Mesenchymal stem cell (in vitro differentiated cells and primary cell): ENCODE measurements at regions not wholly inside any gene's neighbourhood (a gene's known extent, or its start where the extent isn't known, plus 50 kb on each side); places are given as distances from the start of the nearest gene placed in this dataset.

Source experiments
- DNase-seq: peaks from one replicate; pipeline ENCODE4 v3.0.0-alpha.2; 2013
- H2AFZ ChIP-seq: one replicate; pipeline ENCODE4 v1.6.1; 2013; ENCODE audit warnings: low read depth, mild to moderate bottlenecking, control low read depth, inconsistent platforms, low read length, moderate library complexity
- H2AK5ac ChIP-seq: 2 replicates; pipeline ENCODE4 v1.6.1; 2013; ENCODE audit warnings: low read length, moderate library complexity, mild to moderate bottlenecking, inconsistent platforms; ENCODE audit not compliant: severe bottlenecking
- H2BK120ac ChIP-seq: one replicate; pipeline ENCODE4 v1.6.1; 2013; ENCODE audit warnings: low read depth, mild to moderate bottlenecking, inconsistent platforms, low read length, moderate library complexity
- H2BK12ac ChIP-seq, 2 experiments: one replicate each; pipeline ENCODE4 v1.6.1; 2013; ENCODE audit warnings: inconsistent platforms in 2 of 2, low read length in 2 of 2, mild to moderate bottlenecking in 2 of 2, moderate library complexity in 2 of 2, control low read depth in 1 of 2
- H2BK15ac ChIP-seq: one replicate; pipeline ENCODE4 v1.6.1; 2013; ENCODE audit warnings: mild to moderate bottlenecking, low read depth, inconsistent platforms; ENCODE audit not compliant: poor library complexity, severe bottlenecking
- H2BK5ac ChIP-seq: 2 replicates; pipeline ENCODE4 v1.6.1; 2013; ENCODE audit warnings: low read depth, mild to moderate bottlenecking, low read length, control low read depth, inconsistent platforms; ENCODE audit not compliant: poor library complexity, severe bottlenecking
- H3K14ac ChIP-seq, 2 experiments: one replicate each; pipeline ENCODE4 v1.6.1; 2013; ENCODE audit warnings: inconsistent platforms in 2 of 2, low read length in 2 of 2, control low read depth in 1 of 2, mild to moderate bottlenecking in 1 of 2, moderate library complexity in 1 of 2
- H3K18ac ChIP-seq, 2 experiments: one replicate each; pipeline ENCODE4 v1.6.1; 2013; ENCODE audit warnings: inconsistent platforms in 2 of 2, low read length in 2 of 2, control low read depth in 1 of 2, low read depth in 1 of 2, mild to moderate bottlenecking in 1 of 2
- H3K23ac ChIP-seq, 2 experiments: one replicate each; pipeline ENCODE4 v1.6.1; 2013; ENCODE audit warnings: inconsistent platforms in 2 of 2, low read length in 2 of 2, mild to moderate bottlenecking in 2 of 2, moderate library complexity in 2 of 2, control low read depth in 1 of 2
- H3K27ac ChIP-seq: 2 replicates; pipeline ENCODE4 v1.5.1; 2013; ENCODE audit warnings: mild to moderate bottlenecking, moderate library complexity, low read length, control low read depth, inconsistent platforms; ENCODE audit not compliant: poor library complexity, severe bottlenecking
- H3K27me3 ChIP-seq, 2 experiments: 2 replicates each; pipeline versions ENCODE4 v1.6.1 to v1.7.0; 2013; ENCODE audit warnings: low read length in 2 of 2, mild to moderate bottlenecking in 2 of 2, moderate library complexity in 2 of 2, control low read depth in 1 of 2, inconsistent platforms in 1 of 2; ENCODE audit not compliant: control insufficient read depth in 1 of 2, insufficient read depth in 1 of 2
- H3K36me3 ChIP-seq, 2 experiments: 2 replicates each; pipeline versions ENCODE4 v1.6.1 to v1.7.0; 2013; ENCODE audit warnings: low read length in 2 of 2, control low read depth in 1 of 2, inconsistent platforms in 1 of 2, low read depth in 1 of 2, mild to moderate bottlenecking in 1 of 2; ENCODE audit not compliant: insufficient read depth in 2 of 2, control insufficient read depth in 1 of 2
- H3K4ac ChIP-seq, 2 experiments: one replicate each; pipeline ENCODE4 v1.6.1; 2013; ENCODE audit warnings: inconsistent platforms in 2 of 2, low read length in 2 of 2, mild to moderate bottlenecking in 2 of 2, moderate library complexity in 2 of 2, control low read depth in 1 of 2, low read depth in 1 of 2
- H3K4me1 ChIP-seq: 2 replicates; pipeline ENCODE4 v1.6.1; 2013; ENCODE audit warnings: low read depth, low read length, control low read depth; ENCODE audit not compliant: control insufficient read depth, insufficient read depth
- H3K4me2 ChIP-seq: 2 replicates; pipeline ENCODE4 v1.6.1; 2013; ENCODE audit warnings: low read length, mild to moderate bottlenecking, inconsistent platforms; ENCODE audit not compliant: poor library complexity, severe bottlenecking
- H3K4me3 ChIP-seq, 2 experiments: 2 replicates each; pipeline versions ENCODE4 v1.5.1 to v1.7.0; 2013; ENCODE audit warnings: low read length in 2 of 2, mild to moderate bottlenecking in 2 of 2, control low read depth in 1 of 2, low read depth in 1 of 2; ENCODE audit not compliant: insufficient read depth in 1 of 2
- H3K79me1 ChIP-seq: replicated peaks from 2 replicates; pipeline ENCODE4 v1.6.1; 2013; ENCODE audit warnings: mild to moderate bottlenecking, control low read depth, low read length, inconsistent platforms; ENCODE audit not compliant: poor library complexity, severe bottlenecking
- H3K9ac ChIP-seq: 2 replicates; pipeline ENCODE4 v1.7.0; 2013; ENCODE audit warnings: mild to moderate bottlenecking, low read length, moderate library complexity
- H3K9me3 ChIP-seq: 2 replicates; pipeline ENCODE4 v1.7.0; 2013; ENCODE audit warnings: mild to moderate bottlenecking, low read length; ENCODE audit not compliant: control insufficient read depth
- H4K8ac ChIP-seq: one replicate; pipeline ENCODE4 v1.6.1; 2013; ENCODE audit warnings: inconsistent platforms, mild to moderate bottlenecking, low read length, moderate library complexity
- H4K91ac ChIP-seq: one replicate; pipeline ENCODE4 v1.6.1; 2013; ENCODE audit warnings: mild to moderate bottlenecking, low read length, inconsistent platforms
- WGBS: methylation state at CpG from one replicate; pipeline ENCODE4 v1.1.7; 2013; ENCODE audit warnings: mixed read lengths; 5-methylcytosine and 5-hydroxymethylcytosine counted together

GRCh38 chr17:56031636-56032035 is 121.6 kb upstream of the ANKFN1 start:
- H2BK5ac ChIP-seq, result no peak overlapping the region
- H3K36me3 ChIP-seq, result no peaks in the 10 kb centered on the region
- no peak for DNase-seq
- H2AFZ ChIP-seq, result no peak overlapping the region
- H3K27ac ChIP-seq, result no peak overlapping the region
- H3K4me3 ChIP-seq, result no peak overlapping the region
- no peak overlapping the region for H2BK12ac ChIP-seq
- 83% methylated on average over 2 of the region's 2 CpGs for WGBS
- no peak overlapping the region for H3K14ac ChIP-seq
- H3K4me1 ChIP-seq, result no peaks in the 10 kb centered on the region
- no peaks in the 10 kb centered on the region for H3K27me3 ChIP-seq
- no peaks in the 10 kb centered on the region for H3K9me3 ChIP-seq
- H3K9ac ChIP-seq, result no peak overlapping the region
- H2AK5ac ChIP-seq, result no peak overlapping the region
- H3K79me1 ChIP-seq, result no peaks in the 10 kb centered on the region
- H3K23ac ChIP-seq, result no peak overlapping the region
- H3K4me2 ChIP-seq, result no peak overlapping the region
- H4K8ac ChIP-seq, result no peak overlapping the region
- H3K4ac ChIP-seq, result no peak overlapping the region
- no peak overlapping the region for H2BK15ac ChIP-seq
- no peak overlapping the region for H3K18ac ChIP-seq
- no peak overlapping the region for H2BK120ac ChIP-seq
- H4K91ac ChIP-seq, result no peak overlapping the region

GRCh38 chr17:56034197-56034635 is 119.1 kb upstream of the ANKFN1 start:
- WGBS, result 44% methylated on average over 6 of the region's 6 CpGs
- no peak overlapping the region for H2AK5ac ChIP-seq
- no peak overlapping the region for H3K4me3 ChIP-seq
- no peak overlapping the region for H3K9ac ChIP-seq
- no peak overlapping the region for H3K27ac ChIP-seq
- H3K23ac ChIP-seq, result no peak overlapping the region
- H3K27me3 ChIP-seq, result no peaks in the 10 kb centered on the region
- no peak overlapping the region for H2AFZ ChIP-seq
- no peaks in the 10 kb centered on the region for H3K4me1 ChIP-seq
- H3K36me3 ChIP-seq, result no peaks in the 10 kb centered on the region
- H3K79me1 ChIP-seq, result no peaks in the 10 kb centered on the region
- no peak overlapping the region for H2BK5ac ChIP-seq
- no peak overlapping the region for H4K8ac ChIP-seq
- no peak for DNase-seq
- no peaks in the 10 kb centered on the region for H3K9me3 ChIP-seq
- H3K18ac ChIP-seq, result no peak overlapping the region
- no peak overlapping the region for H3K4ac ChIP-seq
- H2BK12ac ChIP-seq, result no peak overlapping the region
- no peak overlapping the region for H4K91ac ChIP-seq
- no peak overlapping the region for H3K4me2 ChIP-seq
- no peak overlapping the region for H2BK120ac ChIP-seq
- H2BK15ac ChIP-seq, result no peak overlapping the region
- no peak overlapping the region for H3K14ac ChIP-seq

- no peak overlapping the region for H2AK5ac ChIP-seq
- no peak overlapping the region for H3K27ac ChIP-seq
- no peak overlapping the region for H3K4ac ChIP-seq
- no peaks in the 10 kb centered on the region for H3K27me3 ChIP-seq
- H3K79me1 ChIP-seq, result no peaks in the 10 kb centered on the region
- DNase-seq, result no peak
- H2BK5ac ChIP-seq, result no peak overlapping the region
- H2BK15ac ChIP-seq, result no peak overlapping the region
- no peak overlapping the region for H3K23ac ChIP-seq
- H4K8ac ChIP-seq, result no peak overlapping the region
- 52% methylated on average over 5 of the region's 6 CpGs for WGBS
- no peak overlapping the region for H3K4me3 ChIP-seq
- H4K91ac ChIP-seq, result no peak overlapping the region
- H3K4me2 ChIP-seq, result no peak overlapping the region
- H3K18ac ChIP-seq, result no peak overlapping the region
- H2BK12ac ChIP-seq, result no peak overlapping the region
- no peak overlapping the region for H3K9ac ChIP-seq
- H3K14ac ChIP-seq, result no peak overlapping the region
- H2BK120ac ChIP-seq, result no peak overlapping the region
- H3K9me3 ChIP-seq, result no peaks in the 10 kb centered on the region
- no peak overlapping the region for H2AFZ ChIP-seq
- H3K4me1 ChIP-seq, result no peaks in the 10 kb centered on the region
- H3K36me3 ChIP-seq, result no peaks in the 10 kb centered on the region
These were observed 115.1 kb upstream of the ANKFN1 start for GRCh38 chr17:56038131-56038530.

DNA sequence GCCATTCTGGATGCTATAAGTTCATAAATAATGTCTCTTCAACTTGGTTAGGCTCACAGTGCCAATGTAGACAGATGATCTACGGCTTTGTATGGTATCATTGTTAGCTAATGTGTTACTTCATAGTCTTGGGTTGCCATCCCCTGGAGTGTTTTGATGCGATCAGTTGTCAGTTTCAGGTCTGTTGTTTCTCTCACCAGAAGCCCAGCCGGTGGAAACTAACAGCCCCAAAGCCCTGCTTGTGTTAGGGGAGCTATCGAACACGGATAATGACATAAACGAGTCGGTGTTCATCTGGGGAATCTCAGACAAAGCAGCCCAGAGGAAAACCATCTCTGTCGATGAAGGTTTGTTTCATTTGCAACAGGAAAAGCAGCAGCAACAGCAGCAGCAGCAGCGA is 107.4 kb upstream of the ANKFN1 start:
- H3K4me2 ChIP-seq, result no peak overlapping the region
- H3K9ac ChIP-seq, result no peak overlapping the region
- H3K79me1 ChIP-seq, result no peaks in the 10 kb centered on the region
- no peak overlapping the region for H4K91ac ChIP-seq
- no peak overlapping the region for H2BK12ac ChIP-seq
- DNase-seq, result no peak
- no peak overlapping the region for H3K4ac ChIP-seq
- H2AK5ac ChIP-seq, result no peak overlapping the region
- H3K4me3 ChIP-seq, result no peak overlapping the region
- peak overlapping the region in 1 of 2 experiments; percentile 55 for H3K14ac ChIP-seq
- no peak overlapping the region for H3K23ac ChIP-seq
- H3K27ac ChIP-seq, result no peak overlapping the region
- no peak overlapping the region for H2BK120ac ChIP-seq
- H2BK15ac ChIP-seq, result no peak overlapping the region
- H3K18ac ChIP-seq, result no peak overlapping the region
- no peaks in the 10 kb centered on the region for H3K36me3 ChIP-seq
- no peaks in the 10 kb centered on the region for H3K4me1 ChIP-seq
- H4K8ac ChIP-seq, result no peak overlapping the region
- no peak overlapping the region for H2AFZ ChIP-seq
- WGBS, result 56% methylated on average over 9 of the region's 9 CpGs
- no peak overlapping the region for H2BK5ac ChIP-seq
- peaks cover 0 to 7% of the 10 kb centered on the region in 2 experiments for H3K27me3 ChIP-seq
- H3K9me3 ChIP-seq, result no peaks in the 10 kb centered on the region
